H1 (cell line): ENCODE measurements at regions not wholly inside any gene's neighbourhood (a gene's known extent, or its start where the extent isn't known, plus 50 kb on each side); places are given as distances from the start of the nearest gene placed in this dataset.
"Not testable (repeated sequence)": the region's sequence is repeated elsewhere in the genome, so short reads cannot be mapped to it uniquely, and the experiment has no call there.

Source experiments
- CTCF ChIA-PET: fragments of 300-600 bp; sonication (Branson Sonifier 250); formaldehyde crosslinking; loops from one replicate; lab custom pipeline; 2021; ENCODE audit not compliant: partially characterized antibody; lab: Charles Lee
- POLR2A ChIA-PET: fragments of 300-600 bp; sonication (Branson Sonifier 250); formaldehyde crosslinking; loops from one replicate; lab custom pipeline; 2021; ENCODE audit warnings: inconsistent platforms; ENCODE audit not compliant: partially characterized antibody; lab: Charles Lee
- DNase-seq, 2 experiments: peaks; one replicate each; pipeline versions ENCODE4 v3.0.0 to v3.0.0-alpha.2; 2010 to 2022; ENCODE audit warnings: low spot score in 2 of 2, low read depth in 1 of 2, mixed read lengths in 1 of 2
- FAIRE-seq: peaks from 2 replicates; lab custom pipeline; 2011; peaks lifted over from hg19 to GRCh38; lab: Jason Lieb, UNC
- H2AFZ ChIP-seq: 2 replicates; pipeline ENCODE4 v1.8.1; 2012; ENCODE audit warnings: low read length, inconsistent platforms
- H2AK5ac ChIP-seq: 2 replicates; pipeline ENCODE4 v1.6.1; 2013; ENCODE audit warnings: low read depth, low read length
- H2BK120ac ChIP-seq: replicated peaks from 2 replicates; pipeline ENCODE3; 2013; ENCODE audit warnings: low read depth, low read length, inconsistent platforms
- H2BK12ac ChIP-seq: 2 replicates; pipeline ENCODE4 v1.6.1; 2013; ENCODE audit warnings: low read depth, low read length
- H2BK15ac ChIP-seq: 2 replicates; pipeline ENCODE4 v1.6.1; 2013; ENCODE audit warnings: low read length
- H2BK20ac ChIP-seq: 2 replicates; pipeline ENCODE4 v1.6.1; 2013; ENCODE audit warnings: low read length
- H2BK5ac ChIP-seq: 2 replicates; pipeline ENCODE4 v1.6.1; 2013; ENCODE audit warnings: low read depth, low read length
- H3K14ac ChIP-seq: 2 replicates; pipeline ENCODE4 v1.6.1; 2013; ENCODE audit warnings: inconsistent platforms; ENCODE audit not compliant: insufficient read length
- H3K18ac ChIP-seq: 2 replicates; pipeline ENCODE4 v1.6.1; 2013; ENCODE audit warnings: low read length; ENCODE audit errors: extremely low read depth
- H3K23ac ChIP-seq: 2 replicates; pipeline ENCODE4 v1.6.1; 2013; ENCODE audit warnings: inconsistent platforms; ENCODE audit not compliant: insufficient read length
- H3K23me2 ChIP-seq: 2 replicates; pipeline ENCODE4 v1.6.1; 2013; ENCODE audit warnings: low read depth, low read length
- H3K27ac ChIP-seq: 2 replicates; pipeline ENCODE4 v1.6.1; 2011; ENCODE audit warnings: low read depth, low read length, inconsistent platforms
- H3K27me3 ChIP-seq, 4 experiments: replicated peaks in 1 of 4; 1 replicate in 1 of 4; 2 replicates in 3 of 4; pipeline versions ENCODE4 v1.6.1 to v1.8.1; 2011 to 2013; ENCODE audit warnings: low read length in 3 of 4, mild to moderate bottlenecking in 3 of 4, inconsistent platforms in 2 of 4, mixed read lengths in 2 of 4, moderate library complexity in 1 of 4; ENCODE audit not compliant: control insufficient read depth in 3 of 4, insufficient read depth in 3 of 4; ENCODE audit errors: extremely low read depth in 1 of 4
- H3K36me3 ChIP-seq, 4 experiments: 2 replicates each; pipeline versions ENCODE4 v1.6.1 to v1.8.1; 2011 to 2013; ENCODE audit warnings: mild to moderate bottlenecking in 4 of 4, low read length in 3 of 4, moderate library complexity in 2 of 4, control low read depth in 1 of 4, inconsistent platforms in 1 of 4; ENCODE audit not compliant: insufficient read depth in 4 of 4, control insufficient read depth in 2 of 4
- H3K4ac ChIP-seq: replicated peaks from 2 replicates; pipeline ENCODE3; 2013; ENCODE audit warnings: low read length, low read depth, mixed read lengths, inconsistent platforms; ENCODE audit not compliant: insufficient read length
- H3K4me1 ChIP-seq, 4 experiments: replicated peaks in 1 of 4; 1 replicate in 1 of 4; 2 replicates in 3 of 4; pipeline versions ENCODE4 v1.6.1 to v1.8.1; 2011 to 2013; ENCODE audit warnings: low read length in 3 of 4, inconsistent platforms in 2 of 4, mixed read lengths in 1 of 4; ENCODE audit not compliant: insufficient read depth in 4 of 4, control insufficient read depth in 3 of 4
- H3K4me2 ChIP-seq, 2 experiments: 2 replicates each; pipeline versions ENCODE4 v1.6.1 to v1.8.1; 2011 to 2013; ENCODE audit warnings: low read depth in 2 of 2, low read length in 2 of 2, control low read depth in 1 of 2, inconsistent platforms in 1 of 2, mild to moderate bottlenecking in 1 of 2; ENCODE audit not compliant: insufficient read depth in 1 of 2
- H3K4me3 ChIP-seq, 4 experiments: fragments of 200-600, 300-600 bp in 1 of 4; sonication (generic), shearing (Covaris generic), sonication (Bioruptor Twin) in 1 of 4; 2 replicates each; pipeline versions ENCODE4 v1.5.1 to v1.8.1; 2011 to 2016; ENCODE audit warnings: low read length in 4 of 4, low read depth in 3 of 4, control low read depth in 2 of 4, inconsistent platforms in 2 of 4, mild to moderate bottlenecking in 2 of 4, mixed read lengths in 1 of 4, moderate library complexity in 1 of 4; ENCODE audit not compliant: insufficient read depth in 2 of 4; ENCODE audit errors: extremely low read depth in 1 of 4
- H3K56ac ChIP-seq: replicated peaks from 2 replicates; pipeline ENCODE3; 2013; ENCODE audit warnings: low read depth, mild to moderate bottlenecking, mixed read lengths, low read length, inconsistent platforms; ENCODE audit not compliant: insufficient read length
- H3K79me1 ChIP-seq: 2 replicates; pipeline ENCODE4 v1.6.1; 2013; ENCODE audit warnings: low read depth, low read length, control low read depth
- H3K79me2 ChIP-seq, 2 experiments: 2 replicates each; pipeline versions ENCODE4 v1.6.1 to v1.8.1; 2012 to 2013; ENCODE audit warnings: low read length in 2 of 2, mild to moderate bottlenecking in 2 of 2, inconsistent platforms in 1 of 2; ENCODE audit not compliant: insufficient read depth in 2 of 2, control insufficient read depth in 1 of 2
- H3K9ac ChIP-seq, 4 experiments: replicated peaks in 1 of 4; 1 replicate in 1 of 4; 2 replicates in 3 of 4; pipeline versions ENCODE4 v1.6.1 to v1.8.1; 2011 to 2013; ENCODE audit warnings: low read depth in 3 of 4, low read length in 3 of 4, control low read depth in 2 of 4, mild to moderate bottlenecking in 2 of 4, moderate library complexity in 2 of 4, inconsistent platforms in 1 of 4; ENCODE audit errors: extremely low read depth in 1 of 4
- H3K9me3 ChIP-seq, 2 experiments: 2 replicates each; pipeline versions ENCODE4 v1.6.1 to v1.8.1; 2012 to 2013; ENCODE audit warnings: mild to moderate bottlenecking in 2 of 2, moderate library complexity in 2 of 2, control low read depth in 1 of 2, inconsistent platforms in 1 of 2, low read depth in 1 of 2, low read length in 1 of 2, mixed read lengths in 1 of 2; ENCODE audit not compliant: insufficient read depth in 2 of 2
- H4K20me1 ChIP-seq, 2 experiments: replicated peaks in 1 of 2; 2 replicates each; pipeline versions ENCODE3 to v1.8.1; 2011 to 2013; ENCODE audit warnings: inconsistent platforms in 2 of 2, low read length in 2 of 2, mild to moderate bottlenecking in 1 of 2; ENCODE audit not compliant: insufficient read depth in 2 of 2, control insufficient read depth in 1 of 2
- H4K5ac ChIP-seq: 2 replicates; pipeline ENCODE4 v1.6.1; 2013; ENCODE audit warnings: low read length, low read depth, mixed read lengths, inconsistent platforms; ENCODE audit not compliant: insufficient read length
- H4K8ac ChIP-seq: 2 replicates; pipeline ENCODE4 v1.8.0; 2013; ENCODE audit warnings: mild to moderate bottlenecking, moderate library complexity, low read length, inconsistent platforms; ENCODE audit not compliant: insufficient read depth; ENCODE audit errors: extremely low read depth
- H4K91ac ChIP-seq: replicated peaks from 2 replicates; pipeline ENCODE3; 2013; ENCODE audit warnings: low read length, mixed read lengths, inconsistent platforms; ENCODE audit not compliant: insufficient read length

DNA sequence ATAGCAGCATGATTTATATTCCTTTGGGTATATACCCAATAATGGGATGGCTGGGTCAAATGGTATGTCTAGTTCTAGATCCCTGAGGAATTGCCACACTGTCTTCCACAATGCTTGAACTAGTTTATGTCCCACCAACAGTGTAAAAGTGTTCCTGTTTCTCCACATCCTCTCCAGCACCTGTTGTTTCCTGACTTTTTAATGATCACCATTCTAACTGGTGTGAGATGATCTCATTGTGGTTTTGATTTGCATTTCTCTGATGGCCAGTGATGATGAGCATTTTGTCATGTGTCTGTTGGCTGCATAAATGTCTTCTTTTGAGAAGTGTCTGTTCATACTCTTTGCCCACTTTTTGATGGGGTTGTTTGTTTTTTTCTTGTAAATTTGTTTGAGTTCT is 54.0 kb upstream of the GPR89A start:
- H2AK5ac ChIP-seq, H2BK15ac ChIP-seq, H2BK20ac ChIP-seq, H3K27me3 ChIP-seq, CTCF ChIA-PET, H3K14ac ChIP-seq, POLR2A ChIA-PET, H2AFZ ChIP-seq, H3K4me2 ChIP-seq, H3K27ac ChIP-seq, H3K4me3 ChIP-seq, H4K5ac ChIP-seq, H4K20me1 ChIP-seq, H4K8ac ChIP-seq, DNase-seq, H2BK120ac ChIP-seq, H3K23ac ChIP-seq, H3K4ac ChIP-seq, H3K79me1 ChIP-seq, H3K79me2 ChIP-seq, H3K18ac ChIP-seq, H4K91ac ChIP-seq, H3K4me1 ChIP-seq, H2BK12ac ChIP-seq, H3K9ac ChIP-seq, FAIRE-seq, H3K23me2 ChIP-seq, H2BK5ac ChIP-seq, H3K9me3 ChIP-seq, H3K36me3 ChIP-seq, H3K56ac ChIP-seq: not testable (repeated sequence)
